ENCODE measurements at regions not wholly inside any gene's neighbourhood (a gene's known extent, or its start where the extent isn't known, plus 50 kb on each side); places are given as distances from the start of the nearest gene placed in this dataset.
"Not testable (repeated sequence)": the region's sequence is repeated elsewhere in the genome, so short reads cannot be mapped to it uniquely, and the experiment has no call there.

DNA sequence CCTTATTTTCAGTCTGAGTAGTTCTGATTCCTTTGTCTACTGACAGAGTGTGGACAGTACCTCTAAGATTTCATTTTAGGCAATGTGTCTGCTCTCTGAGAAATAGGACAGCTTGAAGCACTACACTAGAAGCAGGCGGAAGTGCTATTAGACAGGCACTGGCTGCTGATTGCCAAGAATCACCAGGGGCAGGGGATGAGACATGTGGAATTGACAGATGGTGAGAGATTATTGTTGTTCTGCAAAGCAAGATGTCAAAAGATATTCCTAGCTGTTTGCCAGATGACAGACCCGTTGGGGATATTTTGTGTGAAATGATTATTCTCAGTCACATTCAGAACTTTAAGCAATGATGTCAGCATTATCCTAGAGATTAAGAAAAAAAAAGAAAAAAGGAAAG is 323.3 kb downstream of the ANKRD30B start:
- H3K27me3 ChIP-seq (ENCODE audit: control insufficient read depth, insufficient read depth); H3K4me3 ChIP-seq (ENCODE audit: low read length); H3K27ac ChIP-seq (ENCODE audit: low read length); intact Hi-C loops (cut with DNase I); ATAC-seq; H3K4me1 ChIP-seq (ENCODE audit: control insufficient read depth, insufficient read depth, low read length); DNase-seq; H3K9me3 ChIP-seq (ENCODE audit: control insufficient read depth, low read length): not testable (repeated sequence)
- WGBS, result 77% methylated on average over 2 of the region's 2 CpGs

Measured in right cardiac atrium (tissue), 5 donors.